Natural killer cell (primary cell): ENCODE measurements at regions not wholly inside any gene's neighbourhood (a gene's known extent, or its start where the extent isn't known, plus 50 kb on each side); places are given as distances from the start of the nearest gene placed in this dataset.

Experiments
- ATAC-seq, 3 donors: fragments of 150-1000 bp in 2 of 3; fragments of 200-7000 bp in 1 of 3; cut with Tn5 transposase; 1 replicate in 1 of 3; 2 replicates in 2 of 3; pipeline ENCODE4 v1.10.0; 2021; ENCODE audit warnings: mild to moderate bottlenecking in 2 of 3, moderate library complexity in 2 of 3
- DNase-seq, 2 donors: peaks; one replicate each; pipeline versions ENCODE4 v3.0.0 to v3.0.0-alpha.2; 2013 to 2021; ENCODE audit warnings: mixed read lengths in 1 of 2
- H3K27ac ChIP-seq: one replicate; pipeline ENCODE4 v1.5.1; 2013; ENCODE audit warnings: mild to moderate bottlenecking, low read length
- H3K27me3 ChIP-seq: one replicate; pipeline ENCODE4 v1.6.1; 2013; ENCODE audit warnings: low read length; ENCODE audit not compliant: control insufficient read depth, insufficient read depth
- H3K36me3 ChIP-seq: one replicate; pipeline ENCODE4 v1.6.1; 2013; ENCODE audit warnings: low read length; ENCODE audit not compliant: control insufficient read depth, insufficient read depth
- H3K4me1 ChIP-seq: one replicate; pipeline ENCODE4 v1.6.1; 2013; ENCODE audit warnings: low read length; ENCODE audit not compliant: control insufficient read depth, insufficient read depth
- H3K4me3 ChIP-seq: one replicate; pipeline ENCODE4 v1.5.1; 2013; ENCODE audit warnings: low read length
- H3K9me3 ChIP-seq: one replicate; pipeline ENCODE4 v1.6.1; 2013; ENCODE audit warnings: low read length; ENCODE audit not compliant: control insufficient read depth, insufficient read depth
- H3K27ac Mint-ChIP-seq, 2 donors: one replicate each; pipeline ENCODE4 v1.8.0; 2022; ENCODE audit warnings: mild to moderate bottlenecking in 2 of 2, mixed read lengths in 2 of 2, moderate library complexity in 1 of 2
- H3K27me3 Mint-ChIP-seq, 2 donors: one replicate each; pipeline ENCODE4 v1.8.0; 2022; ENCODE audit warnings: low read depth in 2 of 2, mixed read lengths in 2 of 2
- H3K36me3 Mint-ChIP-seq: one replicate; pipeline ENCODE4 v1.8.0; 2022; ENCODE audit warnings: mixed read lengths
- H3K4me1 Mint-ChIP-seq, 2 donors: one replicate each; pipeline ENCODE4 v1.8.0; 2022; ENCODE audit warnings: mixed read lengths in 2 of 2
- H3K4me3 Mint-ChIP-seq: one replicate; pipeline ENCODE4 v1.8.0; 2022; ENCODE audit warnings: mild to moderate bottlenecking, moderate library complexity, mixed read lengths
- H3K9me3 Mint-ChIP-seq, 2 donors: one replicate each; pipeline ENCODE4 v1.8.0; 2022; ENCODE audit warnings: mixed read lengths in 2 of 2
- WGBS: methylation state at CpG from one replicate; pipeline ENCODE4 v1.1.7; 2013; ENCODE audit warnings: missing lambda C conversion rate; ENCODE audit not compliant: insufficient coverage; 5-methylcytosine and 5-hydroxymethylcytosine counted together
- intact Hi-C: fragments of 100-400 bp; cut with micrococcal nuclease; formaldehyde crosslinking; loops from one replicate; pipeline ENCODE4 v1.14.2; 2022
- TF ChIP-seq, protein P1 (sequence below): fragments of 200-600 bp; IDR thresholded peaks from one replicate; pipeline ENCODE4 v1.8.0; 2022; ENCODE audit warnings: antibody characterized with exemption

DNA sequence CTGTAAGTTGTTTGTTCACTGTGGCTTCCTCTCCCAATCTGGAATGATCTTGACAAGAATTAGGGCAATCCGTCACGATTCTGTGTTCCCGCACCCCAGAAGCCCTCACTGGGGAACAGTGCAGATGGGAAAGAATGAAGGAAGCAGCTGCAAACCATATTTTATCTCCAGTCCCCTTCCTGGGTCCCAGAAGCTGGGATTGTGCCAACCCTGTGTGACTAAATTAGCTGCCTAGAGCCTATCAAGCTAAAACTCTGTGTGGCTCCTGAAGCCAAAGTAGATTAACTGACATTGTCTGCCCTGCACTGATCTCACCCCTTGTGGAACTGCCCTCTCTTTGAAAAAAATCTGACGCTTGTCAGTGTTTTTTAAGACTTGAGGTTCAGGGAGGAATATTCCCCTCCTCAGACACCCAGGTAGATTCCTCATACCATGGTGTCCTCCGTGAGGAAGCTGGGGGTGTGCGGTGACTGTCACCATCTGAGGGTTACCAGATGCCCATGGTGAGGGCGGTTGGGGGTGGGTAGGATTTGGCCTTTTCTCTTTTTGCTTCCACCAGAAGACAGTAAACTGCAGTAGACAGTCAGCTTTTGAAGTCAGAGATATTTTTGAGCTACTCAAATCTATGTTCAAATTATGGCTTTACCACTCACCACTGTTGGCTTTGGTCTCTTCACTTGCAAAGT is 358.3 kb upstream of the TPM1 start:
- H3K4me3 ChIP-seq = no peak overlapping the region
- peak in 1 of 3 donors; percentile 24 for ATAC-seq
- no peaks in the 10 kb centered on the region for H3K27me3 ChIP-seq
- Mint-ChIP-seq H3K4me3 (no peak overlapping the region), H3K27me3 (peaks cover 4 to 12% of the 10 kb centered on the region in 2 donors), H3K9me3 (no peaks in the 10 kb centered on the region), H3K4me1 (no peaks in the 10 kb centered on the region), H3K27ac (no peak overlapping the region), H3K36me3 (no peaks in the 10 kb centered on the region)
- TF ChIP-seq, protein P1, sequence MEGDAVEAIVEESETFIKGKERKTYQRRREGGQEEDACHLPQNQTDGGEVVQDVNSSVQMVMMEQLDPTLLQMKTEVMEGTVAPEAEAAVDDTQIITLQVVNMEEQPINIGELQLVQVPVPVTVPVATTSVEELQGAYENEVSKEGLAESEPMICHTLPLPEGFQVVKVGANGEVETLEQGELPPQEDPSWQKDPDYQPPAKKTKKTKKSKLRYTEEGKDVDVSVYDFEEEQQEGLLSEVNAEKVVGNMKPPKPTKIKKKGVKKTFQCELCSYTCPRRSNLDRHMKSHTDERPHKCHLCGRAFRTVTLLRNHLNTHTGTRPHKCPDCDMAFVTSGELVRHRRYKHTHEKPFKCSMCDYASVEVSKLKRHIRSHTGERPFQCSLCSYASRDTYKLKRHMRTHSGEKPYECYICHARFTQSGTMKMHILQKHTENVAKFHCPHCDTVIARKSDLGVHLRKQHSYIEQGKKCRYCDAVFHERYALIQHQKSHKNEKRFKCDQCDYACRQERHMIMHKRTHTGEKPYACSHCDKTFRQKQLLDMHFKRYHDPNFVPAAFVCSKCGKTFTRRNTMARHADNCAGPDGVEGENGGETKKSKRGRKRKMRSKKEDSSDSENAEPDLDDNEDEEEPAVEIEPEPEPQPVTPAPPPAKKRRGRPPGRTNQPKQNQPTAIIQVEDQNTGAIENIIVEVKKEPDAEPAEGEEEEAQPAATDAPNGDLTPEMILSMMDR = no peak
- DNase-seq = no peak
- H3K9me3 ChIP-seq = no peaks in the 10 kb centered on the region
- no peaks in the 10 kb centered on the region for H3K36me3 ChIP-seq
- no peak overlapping the region for H3K27ac ChIP-seq
- WGBS = 91% methylated on average over 6 of the region's 7 CpGs
- H3K4me1 ChIP-seq = no peaks in the 10 kb centered on the region
- intact Hi-C loops = no loop called here

DNA sequence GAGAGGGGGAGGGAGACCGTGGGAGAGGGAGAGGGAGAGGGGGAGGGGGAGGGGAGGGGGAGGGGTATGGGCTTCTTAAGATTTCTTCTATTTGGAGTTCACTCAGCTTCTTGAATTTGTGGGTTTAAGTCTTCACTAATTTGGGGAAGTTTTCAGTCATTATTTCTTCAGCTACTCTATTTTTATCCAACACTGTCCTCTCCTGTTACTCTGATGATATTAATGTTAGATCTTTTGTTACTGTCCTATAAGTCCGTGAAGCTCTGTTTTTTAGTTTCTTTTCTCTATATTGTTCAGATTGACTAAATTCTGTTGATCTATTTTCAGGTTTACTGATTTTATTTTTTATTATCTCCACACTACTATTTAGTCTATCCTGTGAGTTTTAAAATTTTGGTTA is 351.5 kb upstream of the TPM1 start:
- TF ChIP-seq, protein P1 = no peak
- Histone ChIP-seq H3K9me3 (no peaks in the 10 kb centered on the region), H3K36me3 (no peaks in the 10 kb centered on the region), H3K4me1 (no peaks in the 10 kb centered on the region), H3K27me3 (no peaks in the 10 kb centered on the region), H3K27ac (no peak overlapping the region), H3K4me3 (no peak overlapping the region)
- WGBS = 80% methylated on average over 1 of the region's 2 CpGs
- ATAC-seq = no peak
- no peaks in the 10 kb centered on the region for H3K9me3 Mint-ChIP-seq
- no peak overlapping the region for H3K4me3 Mint-ChIP-seq
- DNase-seq = no peak
- intact Hi-C loops = no loop called here
- H3K27me3 Mint-ChIP-seq = peaks cover 0 to 4% of the 10 kb centered on the region in 2 donors
- no peaks in the 10 kb centered on the region for H3K4me1 Mint-ChIP-seq
- H3K36me3 Mint-ChIP-seq = no peaks in the 10 kb centered on the region
- no peak overlapping the region for H3K27ac Mint-ChIP-seq

DNA sequence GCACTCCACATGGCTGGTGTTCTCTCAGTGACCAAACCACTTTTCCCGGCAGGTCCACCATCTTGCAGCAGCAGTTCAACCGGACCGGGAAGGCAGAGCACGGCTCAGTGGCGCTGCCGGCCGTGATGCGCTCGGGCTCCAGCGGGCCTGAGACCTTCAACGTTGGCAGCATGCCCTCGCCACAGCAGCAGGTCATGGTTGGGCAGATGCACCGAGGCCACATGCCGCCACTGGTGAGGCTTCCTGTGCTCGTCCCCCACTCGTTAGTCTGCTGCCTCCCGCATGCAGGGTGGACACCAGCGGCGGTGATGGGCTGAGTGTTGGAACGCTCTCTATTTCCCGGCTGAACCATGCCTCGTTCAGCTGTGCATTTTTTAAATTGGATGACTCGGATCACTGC is 344.9 kb upstream of the TPM1 start:
- ATAC-seq (no peak), DNase-seq (no peak)
- Mint-ChIP-seq H3K36me3 (no peaks in the 10 kb centered on the region), H3K4me3 (no peak overlapping the region), H3K9me3 (no peaks in the 10 kb centered on the region), H3K4me1 (no peaks in the 10 kb centered on the region), H3K27ac (no peak overlapping the region), H3K27me3 (no peaks in the 10 kb centered on the region)
- TF ChIP-seq, protein P1 = no peak
- WGBS = 94% methylated on average over 23 of the region's 23 CpGs
- H3K9me3 ChIP-seq = no peaks in the 10 kb centered on the region
- no peaks in the 10 kb centered on the region for H3K27me3 ChIP-seq
- intact Hi-C loops = no loop called here
- no peaks in the 10 kb centered on the region for H3K4me1 ChIP-seq
- no peak overlapping the region for H3K27ac ChIP-seq
- H3K4me3 ChIP-seq = no peak overlapping the region
- no peaks in the 10 kb centered on the region for H3K36me3 ChIP-seq

DNA sequence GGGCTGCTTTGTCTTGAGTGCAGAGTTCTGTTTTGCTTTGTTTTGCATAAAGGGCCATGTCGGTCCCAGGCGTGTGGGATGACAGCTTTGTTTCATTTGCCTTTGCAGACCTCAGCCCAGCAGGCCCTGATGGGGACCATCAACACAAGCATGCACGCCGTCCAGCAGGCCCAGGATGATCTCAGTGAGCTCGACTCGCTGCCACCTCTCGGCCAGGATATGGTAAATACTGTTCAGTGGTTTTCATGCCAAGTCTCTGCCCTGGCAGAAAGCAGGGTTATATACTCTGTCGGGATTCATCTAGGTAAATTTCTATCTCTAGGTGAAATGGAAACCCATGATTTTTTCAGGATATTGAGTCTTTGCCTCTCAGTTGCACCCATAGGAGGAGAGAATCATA is 343.9 kb upstream of the TPM1 start:
- Mint-ChIP-seq H3K36me3 (no peaks in the 10 kb centered on the region), H3K27me3 (no peaks in the 10 kb centered on the region), H3K4me3 (no peak overlapping the region), H3K27ac (no peak overlapping the region), H3K9me3 (no peaks in the 10 kb centered on the region), H3K4me1 (no peaks in the 10 kb centered on the region)
- H3K27ac ChIP-seq = no peak overlapping the region
- no peaks in the 10 kb centered on the region for H3K27me3 ChIP-seq
- WGBS = 87% methylated on average over 8 of the region's 8 CpGs
- no peaks in the 10 kb centered on the region for H3K4me1 ChIP-seq
- no peak for ATAC-seq
- no peak overlapping the region for H3K4me3 ChIP-seq
- TF ChIP-seq, protein P1 = no peak
- intact Hi-C loops = no loop called here
- no peaks in the 10 kb centered on the region for H3K36me3 ChIP-seq
- no peak for DNase-seq
- H3K9me3 ChIP-seq = no peaks in the 10 kb centered on the region
